GM23338 (cell line): ENCODE measurements at regions not wholly inside any gene's neighbourhood (a gene's known extent, or its start where the extent isn't known, plus 50 kb on each side); places are given as distances from the start of the nearest gene placed in this dataset.

ENCODE experiments used
- ATAC-seq: fragments of 200-7000 bp; cut with Tn5 transposase; 3 replicates; pipeline ENCODE4 v1.9.1; 2020
- DNase-seq: peaks from one replicate; pipeline ENCODE4 v3.0.0-alpha.2; 2015; ENCODE audit warnings: low spot score
- H2AFZ ChIP-seq: fragments of 200-600 bp; sonication (generic); 2 replicates; pipeline ENCODE4 v1.8.0; 2016; ENCODE audit warnings: antibody characterized with exemption, mild to moderate bottlenecking, moderate library complexity
- H3F3A ChIP-seq: fragments of 200-600 bp; sonication (generic); replicated peaks from 2 replicates; pipeline ENCODE4 v1.8.0; 2017; ENCODE audit warnings: antibody characterized with exemption, mixed run types, low read depth
- H3K27ac ChIP-seq: fragments of 200-600 bp; sonication (generic); 2 replicates; pipeline ENCODE4 v1.6.1; 2016; ENCODE audit warnings: low read depth
- H3K27me3 ChIP-seq: fragments of 200-600 bp; sonication (generic); 2 replicates; pipeline ENCODE4 v1.8.0; 2016; ENCODE audit warnings: mild to moderate bottlenecking, mixed run types, moderate library complexity; ENCODE audit not compliant: insufficient read depth
- H3K36me3 ChIP-seq: fragments of 200-600 bp; sonication (generic); 2 replicates; pipeline ENCODE4 v1.8.0; 2016; ENCODE audit warnings: mild to moderate bottlenecking; ENCODE audit not compliant: insufficient read depth
- H3K4me1 ChIP-seq: fragments of 200-600 bp; sonication (generic); 2 replicates; pipeline ENCODE4 v1.8.0; 2016; ENCODE audit warnings: mild to moderate bottlenecking, moderate library complexity; ENCODE audit not compliant: insufficient read depth
- H3K4me2 ChIP-seq: fragments of 200-600 bp; sonication (generic); 2 replicates; pipeline ENCODE4 v1.7.1; 2017; ENCODE audit warnings: mixed run types
- H3K4me3 ChIP-seq: fragments of 200-600 bp; sonication (generic); 2 replicates; pipeline ENCODE4 v1.6.1; 2016; ENCODE audit warnings: mixed run types
- H3K79me2 ChIP-seq: fragments of 200-600 bp; sonication (generic); replicated peaks from 2 replicates; pipeline ENCODE4 v1.8.0; 2017; ENCODE audit warnings: mild to moderate bottlenecking; ENCODE audit not compliant: insufficient read depth
- H3K9me2 ChIP-seq: fragments of 200-600 bp; sonication (generic); 2 replicates; pipeline ENCODE4 v1.8.0; 2017; ENCODE audit not compliant: insufficient read depth
- H4K20me1 ChIP-seq: fragments of 200-600 bp; sonication (generic); replicated peaks from 2 replicates; pipeline ENCODE4 v1.8.0; 2017; ENCODE audit warnings: mild to moderate bottlenecking; ENCODE audit not compliant: insufficient read depth
- H3K27ac Mint-ChIP-seq: 2 replicates; pipeline ENCODE4 v1.8.0; 2020; ENCODE audit warnings: inconsistent platforms, mild to moderate bottlenecking, moderate library complexity, mixed read lengths
- H3K27me3 Mint-ChIP-seq: 3 replicates; pipeline ENCODE4 v1.8.0; 2022; ENCODE audit warnings: low read depth, mild to moderate bottlenecking, moderate library complexity, mixed read lengths, inconsistent platforms; ENCODE audit not compliant: insufficient read depth, poor library complexity
- H3K36me3 Mint-ChIP-seq: 3 replicates; pipeline ENCODE4 v1.8.0; 2021; ENCODE audit warnings: low read depth, mild to moderate bottlenecking, inconsistent platforms, moderate library complexity, mixed read lengths
- H3K4me1 Mint-ChIP-seq: 3 replicates; pipeline ENCODE4 v1.8.0; 2020; ENCODE audit warnings: mild to moderate bottlenecking, inconsistent platforms, mixed read lengths
- H3K4me3 Mint-ChIP-seq: 3 replicates; pipeline ENCODE4 v1.8.0; 2021; ENCODE audit warnings: moderate library complexity, mild to moderate bottlenecking, inconsistent platforms, mixed read lengths
- H3K9me3 Mint-ChIP-seq: 3 replicates; pipeline ENCODE4 v1.8.0; 2020; ENCODE audit warnings: moderate library complexity, mild to moderate bottlenecking, inconsistent platforms, mixed read lengths
- CREB1 ChIP-seq: fragments of 250-450 bp; sonication (Bioruptor Pico); IDR thresholded peaks from 2 replicates; pipeline ENCODE4 v1.5.0; 2020; ENCODE audit warnings: low read depth, mild to moderate bottlenecking, moderate library complexity
- CTCF ChIP-seq, 2 experiments: fragments of 200-600 bp in 1 of 2; sonication (generic) in 1 of 2; conservative IDR thresholded peaks; 2 replicates each; pipeline versions ENCODE4 v1.5.1 to v1.6.1; 2016 to 2017; ENCODE audit warnings: antibody characterized with exemption in 2 of 2, low read depth in 2 of 2, mild to moderate bottlenecking in 2 of 2, moderate library complexity in 1 of 2
- EZH2 ChIP-seq: fragments of 200-600 bp; sonication (generic); IDR thresholded peaks from one replicate; pipeline ENCODE4 v1.8.0; 2017; ENCODE audit warnings: antibody characterized with exemption, mild to moderate bottlenecking, low read depth; ENCODE audit not compliant: unreplicated experiment
- EZH2phosphoT487 ChIP-seq: fragments of 200-600 bp; sonication (generic); IDR thresholded peaks from one replicate; pipeline ENCODE4 v1.8.1; 2018; ENCODE audit warnings: antibody characterized with exemption; ENCODE audit not compliant: unreplicated experiment
- JUNB ChIP-seq: IDR thresholded peaks from one replicate; pipeline ENCODE4 v1.6.1; 2016; ENCODE audit warnings: antibody characterized with exemption; ENCODE audit not compliant: unreplicated experiment
- NANOG ChIP-seq: IDR thresholded peaks from 2 replicates; pipeline ENCODE4 v1.6.1; 2016; ENCODE audit warnings: antibody characterized with exemption, borderline replicate concordance
- POLR2AphosphoS5 ChIP-seq: IDR thresholded peaks from 2 replicates; pipeline ENCODE4 v1.6.1; 2016; ENCODE audit warnings: antibody characterized with exemption, low read depth
- REST ChIP-seq: IDR thresholded peaks from one replicate; pipeline ENCODE4 v1.6.1; 2018; ENCODE audit warnings: antibody characterized with exemption; ENCODE audit not compliant: unreplicated experiment
- STAT1 ChIP-seq: IDR thresholded peaks from one replicate; pipeline ENCODE4 v1.6.1; 2016; ENCODE audit warnings: antibody characterized with exemption; ENCODE audit not compliant: unreplicated experiment
- ZNF114 ChIP-seq: fragments of 250-450 bp; sonication (Bioruptor Pico); IDR thresholded peaks from 2 replicates; pipeline ENCODE4 v1.5.0; 2020; ENCODE audit warnings: mild to moderate bottlenecking, moderate library complexity
- ZNF331 ChIP-seq: fragments of 250-450 bp; sonication (Bioruptor Pico); IDR thresholded peaks from 2 replicates; pipeline ENCODE4 v1.5.0; 2020; ENCODE audit warnings: low read depth, mild to moderate bottlenecking, moderate library complexity
- TF ChIP-seq, protein P1 (sequence below): IDR thresholded peaks from 2 replicates; pipeline ENCODE4 v1.6.1; 2016; ENCODE audit warnings: antibody characterized with exemption

DNA sequence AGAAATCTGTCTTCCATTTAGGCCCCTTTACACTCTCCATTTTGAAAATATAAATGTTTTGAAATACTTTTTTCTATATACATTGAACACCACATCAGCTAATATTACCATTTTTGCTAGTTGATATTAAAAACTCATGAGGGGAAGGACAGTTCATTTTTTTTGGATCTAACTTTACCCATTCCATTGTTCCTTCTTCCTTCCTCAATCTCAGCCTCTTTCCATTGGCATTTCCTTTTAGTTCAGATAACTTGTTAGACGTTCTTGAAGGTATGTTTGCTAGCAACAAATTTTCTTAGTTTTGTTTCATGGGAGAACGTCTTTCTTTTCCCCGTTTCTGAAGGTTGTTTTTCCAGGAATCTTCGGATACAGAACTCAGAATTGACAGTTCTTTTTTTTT is 759.0 kb downstream of the SOCS6 start:
- Mint-ChIP-seq H3K36me3 (peaks cover 21% of the 10 kb centered on the region; the same call in 2 of the 3 replicates), H3K4me3 (no peak overlapping the region), H3K4me1 (no peaks in the 10 kb centered on the region), H3K27me3 (no peaks in the 10 kb centered on the region), H3K9me3 (peaks cover 95% of the 10 kb centered on the region), H3K27ac (no peak overlapping the region)
- H3K79me2 ChIP-seq: no peaks in the 10 kb centered on the region
- no peak for DNase-seq
- H3K36me3 ChIP-seq: peaks cover 6% of the 10 kb centered on the region; the same call in 1 of the 2 replicates
- no peak overlapping the region for H2AFZ ChIP-seq
- H3K9me2 ChIP-seq: no peaks in the 10 kb centered on the region
- ATAC-seq: no peak
- H3K4me3 ChIP-seq: no peak overlapping the region
- H3K4me1 ChIP-seq: no peaks in the 10 kb centered on the region
- H3K27me3 ChIP-seq: no peaks in the 10 kb centered on the region
- H4K20me1 ChIP-seq: no peaks in the 10 kb centered on the region
- H3K4me2 ChIP-seq: no peak overlapping the region
- no peak overlapping the region for H3K27ac ChIP-seq
- H3F3A ChIP-seq: no peaks in the 10 kb centered on the region
- TF ChIP-seq ZNF331 (CRISPR knock-in tag): no peak
- TF ChIP-seq CREB1 (CRISPR knock-in tag): no peak
- TF ChIP-seq NANOG: no peak
- TF ChIP-seq JUNB: no peak
- TF ChIP-seq EZH2phosphoT487: no peak
- TF ChIP-seq STAT1: no peak
- no peak for TF ChIP-seq REST

DNA sequence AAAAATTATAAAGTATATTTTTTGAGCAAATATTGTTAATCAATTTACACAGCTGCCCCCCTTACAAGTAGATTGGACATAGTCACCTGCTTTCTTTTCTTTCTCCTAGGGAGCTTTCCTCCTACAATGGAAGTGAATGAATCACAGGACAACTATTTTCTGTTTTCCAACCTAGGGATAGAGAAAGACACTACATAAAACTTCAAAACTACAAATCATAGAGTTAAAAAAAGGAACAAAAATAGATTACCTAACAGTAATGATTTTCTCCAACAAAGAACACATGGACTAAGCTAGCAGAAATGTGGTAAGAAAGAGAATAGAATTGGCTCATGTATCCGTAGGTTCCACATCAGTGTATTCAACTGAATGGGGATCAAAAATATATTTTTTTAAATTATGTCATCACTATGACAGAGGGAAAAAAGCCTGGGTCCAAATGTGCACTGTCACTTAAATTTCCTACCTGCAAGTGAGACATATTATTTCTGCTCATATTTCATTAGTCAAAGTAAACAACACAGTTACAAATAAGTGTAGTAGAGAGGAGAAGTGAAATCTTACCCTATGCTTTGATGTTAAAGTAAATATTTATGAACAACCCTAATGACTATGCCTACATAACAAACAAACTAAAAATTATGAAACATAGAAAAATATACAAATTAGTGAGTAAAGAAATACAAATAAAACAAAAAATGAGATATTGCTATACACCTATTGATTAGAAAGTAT is 756.7 kb downstream of the SOCS6 start:
- Mint-ChIP-seq H3K9me3 (peaks cover 92% of the 10 kb centered on the region), H3K4me3 (no peak overlapping the region), H3K36me3 (peaks cover 19% of the 10 kb centered on the region; the same call in 2 of the 3 replicates), H3K27me3 (no peaks in the 10 kb centered on the region), H3K27ac (no peak overlapping the region), H3K4me1 (no peaks in the 10 kb centered on the region)
- Histone ChIP-seq H4K20me1 (no peaks in the 10 kb centered on the region), H3F3A (no peaks in the 10 kb centered on the region), H3K36me3 (peaks cover 3% of the 10 kb centered on the region), H3K27me3 (no peaks in the 10 kb centered on the region), H2AFZ (no peak overlapping the region), H3K4me3 (no peak overlapping the region), H3K27ac (no peak overlapping the region), H3K9me2 (no peaks in the 10 kb centered on the region), H3K4me1 (no peaks in the 10 kb centered on the region), H3K79me2 (no peaks in the 10 kb centered on the region), H3K4me2 (no peak overlapping the region)
- ATAC-seq: no peak
- DNase-seq: no peak
- TF ChIP-seq EZH2phosphoT487 (no peak), STAT1 (no peak), EZH2 (no peak), CREB1 (CRISPR knock-in tag) (no peak), REST (no peak), JUNB (no peak), ZNF114 (CRISPR knock-in tag) (no peak), ZNF331 (CRISPR knock-in tag) (no peak), CTCF (conservative IDR thresholded peaks at IDR 0.05; ENCODE audit: low read depth in 2 of 2) (no peak), NANOG (no peak), POLR2AphosphoS5 (no peak)
- TF ChIP-seq, protein P1, sequence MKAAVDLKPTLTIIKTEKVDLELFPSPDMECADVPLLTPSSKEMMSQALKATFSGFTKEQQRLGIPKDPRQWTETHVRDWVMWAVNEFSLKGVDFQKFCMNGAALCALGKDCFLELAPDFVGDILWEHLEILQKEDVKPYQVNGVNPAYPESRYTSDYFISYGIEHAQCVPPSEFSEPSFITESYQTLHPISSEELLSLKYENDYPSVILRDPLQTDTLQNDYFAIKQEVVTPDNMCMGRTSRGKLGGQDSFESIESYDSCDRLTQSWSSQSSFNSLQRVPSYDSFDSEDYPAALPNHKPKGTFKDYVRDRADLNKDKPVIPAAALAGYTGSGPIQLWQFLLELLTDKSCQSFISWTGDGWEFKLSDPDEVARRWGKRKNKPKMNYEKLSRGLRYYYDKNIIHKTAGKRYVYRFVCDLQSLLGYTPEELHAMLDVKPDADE: no peak
